ENCODE measurements at regions not wholly inside any gene's neighbourhood (a gene's known extent, or its start where the extent isn't known, plus 50 kb on each side); places are given as distances from the start of the nearest gene placed in this dataset.
A peak's percentile ranks its signal among the peaks of the same experiment; 100 is the strongest.
"Not testable (repeated sequence)": the region's sequence is repeated elsewhere in the genome, so short reads cannot be mapped to it uniquely, and the experiment has no call there.

DNA sequence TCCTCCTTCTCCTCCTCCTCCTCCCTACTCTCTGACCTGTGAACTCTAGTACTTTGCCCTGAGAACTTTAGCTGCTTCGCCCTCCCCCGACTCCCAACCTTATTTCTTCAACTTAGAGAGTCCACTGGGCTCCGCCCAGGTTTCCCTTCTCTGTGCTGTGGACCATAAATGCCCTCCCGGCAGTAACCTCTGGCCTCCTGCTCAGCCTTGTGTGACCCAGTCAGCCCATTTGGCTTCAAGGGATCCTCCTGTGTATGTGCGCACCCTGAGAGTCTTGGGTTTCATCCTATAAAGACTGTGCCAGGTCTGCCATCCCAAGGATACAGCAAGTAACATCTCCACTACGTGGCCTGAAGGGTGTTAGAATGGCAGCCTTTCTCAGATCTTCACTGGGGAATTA, 275.6 kb upstream of the C16orf82 start:
- DNase-seq (ENCODE audit: low read depth): no peak

DNA sequence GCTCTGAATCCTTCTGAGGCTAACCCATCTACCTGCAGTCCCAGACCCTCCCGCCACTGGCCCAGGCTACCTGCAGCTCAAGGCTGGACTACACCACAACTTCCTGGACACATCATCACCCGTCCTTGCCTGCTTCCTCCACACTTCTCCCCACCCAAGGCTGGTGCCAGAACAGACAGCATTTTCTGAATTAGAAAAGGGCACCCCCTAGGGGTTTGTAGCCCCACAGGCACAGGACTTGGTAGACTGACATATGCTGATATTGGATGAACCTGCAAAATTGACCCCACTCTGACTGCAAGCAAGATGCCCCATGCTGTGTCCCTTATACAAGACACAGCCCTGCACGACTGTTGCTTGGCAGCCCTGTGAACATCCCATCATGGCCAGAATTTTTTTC, 271.5 kb upstream of the C16orf82 start:
- DNase-seq (ENCODE audit: low read depth): no peak

DNA sequence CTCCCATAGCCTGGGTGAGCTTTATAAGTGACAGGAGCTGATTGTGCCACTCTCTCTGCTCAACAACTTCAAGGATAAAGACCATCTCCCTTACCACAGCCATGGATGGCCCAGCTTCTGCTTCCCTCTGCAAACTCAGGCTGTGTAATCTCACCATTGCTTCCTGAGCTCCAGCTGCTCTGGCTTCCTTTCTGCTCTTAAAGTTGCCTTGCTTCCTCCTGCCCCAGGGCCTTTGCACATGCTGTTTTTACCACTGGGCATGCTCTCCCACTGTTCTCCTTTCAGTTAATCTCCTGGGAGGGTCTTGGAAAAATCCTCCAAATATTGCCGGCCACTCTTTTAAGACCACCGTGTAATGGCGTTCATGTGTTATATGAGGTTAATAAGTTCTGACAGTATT, 265.1 kb upstream of the C16orf82 start:
- no peak for DNase-seq (ENCODE audit: low read depth)

DNA sequence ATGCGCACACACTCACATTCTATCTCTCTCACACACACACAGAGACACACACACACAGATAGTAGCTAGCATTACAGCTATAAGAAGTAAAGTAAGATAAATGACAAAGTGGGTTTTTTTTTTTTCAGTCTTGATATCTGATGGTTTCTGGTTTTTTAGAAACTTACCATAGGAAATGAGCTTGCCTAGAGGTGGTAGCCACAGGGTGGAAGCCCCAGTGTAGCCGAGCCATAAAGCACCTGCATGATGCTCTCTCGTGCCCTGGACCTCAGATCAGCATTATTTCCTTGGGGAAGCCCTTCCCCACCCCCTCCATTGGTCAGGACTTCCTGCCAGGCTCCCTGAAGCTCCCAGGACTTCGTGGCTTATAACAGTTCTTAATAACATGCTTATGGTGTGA, 264.3 kb upstream of the C16orf82 start:
- DNase-seq (ENCODE audit: low read depth): no peak

DNA sequence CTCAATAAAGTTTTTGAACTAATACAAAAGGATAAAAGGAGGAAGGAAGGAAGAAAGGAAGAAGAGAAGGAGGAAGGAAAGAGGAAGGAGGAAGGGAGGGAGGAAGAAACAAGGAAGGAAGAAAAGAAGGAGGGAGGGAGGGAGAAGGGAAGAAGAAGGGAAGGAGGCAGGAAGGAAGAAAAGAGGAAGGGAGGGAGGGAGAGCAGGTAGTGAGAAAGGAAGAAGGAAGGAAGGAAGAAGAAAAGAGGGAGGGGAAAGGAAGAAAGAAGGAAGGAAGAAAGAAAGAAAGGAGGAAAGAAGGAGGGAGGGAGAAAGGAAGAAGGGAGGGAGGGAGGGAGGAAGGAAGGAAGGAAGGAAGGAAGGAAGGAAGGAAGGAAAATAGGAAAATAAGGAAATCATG, 263.8 kb upstream of the C16orf82 start:
- no peak for DNase-seq (ENCODE audit: low read depth)

DNA sequence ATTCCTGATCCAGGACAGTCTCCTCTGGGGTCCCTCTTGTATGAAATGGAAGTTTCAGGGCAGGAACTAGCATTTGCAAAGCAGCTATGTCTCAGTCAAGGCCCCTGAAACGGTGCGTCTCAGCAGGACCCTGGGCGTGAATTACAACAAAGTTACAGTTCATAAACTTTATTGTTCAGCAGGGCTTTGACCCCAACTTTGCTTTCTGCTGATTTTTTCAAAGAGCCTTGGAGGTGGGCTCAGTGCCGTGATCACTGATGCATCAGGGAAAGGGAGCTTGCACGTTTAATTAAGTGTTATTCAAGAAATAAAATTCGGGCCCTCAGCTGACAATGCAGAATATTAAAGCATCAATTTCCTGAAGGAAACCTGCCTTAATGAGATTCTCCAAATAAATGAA, 260.1 kb upstream of the C16orf82 start:
- no peak for DNase-seq (ENCODE audit: low read depth)

DNA sequence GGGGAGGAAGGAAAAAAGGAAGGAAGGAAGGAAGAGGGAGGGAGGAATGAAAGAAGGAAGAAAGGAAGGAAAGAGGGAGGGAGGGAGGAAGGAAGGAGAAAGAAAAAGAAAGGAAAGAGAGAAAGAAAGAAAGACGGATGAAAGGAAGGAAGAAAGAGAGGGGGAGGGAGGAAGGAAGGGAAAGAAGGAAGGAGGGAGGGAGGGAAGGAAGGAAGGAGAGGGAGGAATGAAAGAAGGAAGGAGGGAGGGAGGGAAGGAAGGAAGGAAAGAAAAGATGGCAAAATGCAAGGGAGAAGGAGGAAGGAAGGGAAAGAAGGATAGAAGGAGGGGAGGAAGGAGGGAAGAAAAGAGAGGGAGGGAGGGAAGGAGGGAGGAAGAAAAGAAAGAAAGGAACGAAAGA, 257.3 kb upstream of the C16orf82 start:
- DNase-seq (ENCODE audit: low read depth): no peak

DNA sequence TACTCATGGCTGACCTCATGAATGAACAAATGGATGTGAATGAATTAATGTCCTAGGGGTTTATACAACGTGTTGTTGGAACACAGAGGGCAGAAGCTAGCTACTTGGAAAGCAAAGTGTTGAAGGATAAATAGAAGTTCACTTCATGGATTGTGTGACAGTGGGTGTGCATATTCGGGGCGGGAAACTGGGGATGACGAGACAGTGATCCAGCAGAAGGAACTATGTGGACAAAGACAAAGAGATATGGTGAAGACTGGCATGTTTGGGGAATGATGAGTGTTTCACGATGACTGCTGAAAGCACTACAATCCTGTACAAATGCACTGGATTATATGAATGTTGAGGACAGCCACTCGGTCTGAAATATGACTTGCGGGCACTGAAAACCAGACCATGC, 250.5 kb upstream of the C16orf82 start:
- DNase-seq (ENCODE audit: low read depth): no peak

DNA sequence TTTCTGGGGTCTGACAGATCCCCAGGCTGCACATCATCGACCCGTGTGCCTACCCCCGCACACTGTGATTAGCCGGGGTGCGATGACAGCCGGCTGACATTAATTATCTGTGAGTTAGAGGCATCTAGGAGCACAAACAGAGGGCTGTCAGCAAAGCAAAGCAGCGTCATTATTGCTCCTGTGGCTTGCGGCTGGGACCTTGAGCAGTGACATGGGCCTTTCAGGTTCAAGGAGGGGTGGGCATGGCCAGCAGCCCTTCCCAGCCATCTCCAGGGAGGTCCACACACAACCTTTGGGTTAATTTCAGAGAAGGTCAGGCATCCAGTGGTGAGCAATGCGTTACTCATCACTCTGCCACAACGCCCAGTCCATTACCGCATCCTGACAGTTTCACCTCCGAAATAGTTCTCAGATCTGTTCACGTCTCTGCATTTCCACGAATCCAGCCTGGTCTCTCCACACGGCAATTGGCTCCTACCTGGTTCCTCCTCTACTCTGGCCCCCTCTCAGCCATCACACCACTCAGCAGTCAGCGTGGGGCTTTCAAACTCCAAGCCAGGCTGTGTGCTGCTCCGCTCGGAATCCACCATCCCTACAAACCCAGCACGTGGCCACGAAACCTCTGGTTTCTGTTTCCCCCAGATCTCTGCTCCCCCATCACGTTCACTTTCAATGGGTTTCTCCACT, 249.7 kb upstream of the C16orf82 start:
- peak; percentile 61 for DNase-seq (ENCODE audit: low read depth)

DNA sequence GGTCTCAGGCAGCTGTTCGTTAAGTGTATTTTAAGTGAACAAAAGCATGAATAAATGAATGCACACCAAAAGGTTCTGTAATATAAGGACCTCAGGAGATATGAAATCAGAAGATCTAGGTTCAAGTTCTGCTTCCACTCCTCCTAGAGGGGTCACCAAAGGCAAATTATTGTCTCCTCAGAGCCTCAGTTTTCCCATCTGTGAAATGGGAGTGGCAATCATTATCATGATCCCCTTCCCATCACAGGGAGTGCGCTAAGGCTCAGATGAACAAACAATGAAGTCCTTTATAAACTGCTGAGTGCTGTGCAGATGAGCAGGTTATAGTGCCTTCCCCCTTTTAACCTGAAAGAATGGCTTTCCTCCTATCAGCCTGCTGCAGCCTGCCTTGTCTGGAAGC, 248.3 kb upstream of the C16orf82 start:
- DNase-seq (ENCODE audit: low read depth): no peak

DNA sequence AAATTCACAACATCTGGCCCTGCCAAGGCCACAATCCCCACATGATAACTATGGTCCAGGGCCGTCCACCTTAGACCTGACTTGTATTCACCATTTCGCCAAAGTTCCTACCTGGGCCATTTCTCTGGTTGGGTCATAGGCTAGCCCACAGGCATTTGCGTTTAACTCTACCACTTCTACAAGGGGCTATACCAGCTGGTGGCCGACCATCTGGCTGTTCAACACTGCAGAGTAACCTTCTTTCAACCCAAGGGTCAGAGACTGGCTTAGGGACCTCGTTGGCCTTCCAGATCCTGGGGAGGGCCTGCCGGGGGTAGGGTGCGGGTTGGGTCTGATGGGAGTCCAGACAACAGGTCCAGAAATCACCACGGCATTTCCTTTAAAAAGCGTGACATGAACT, 242.3 kb upstream of the C16orf82 start:
- no peak for DNase-seq (ENCODE audit: low read depth)

DNA sequence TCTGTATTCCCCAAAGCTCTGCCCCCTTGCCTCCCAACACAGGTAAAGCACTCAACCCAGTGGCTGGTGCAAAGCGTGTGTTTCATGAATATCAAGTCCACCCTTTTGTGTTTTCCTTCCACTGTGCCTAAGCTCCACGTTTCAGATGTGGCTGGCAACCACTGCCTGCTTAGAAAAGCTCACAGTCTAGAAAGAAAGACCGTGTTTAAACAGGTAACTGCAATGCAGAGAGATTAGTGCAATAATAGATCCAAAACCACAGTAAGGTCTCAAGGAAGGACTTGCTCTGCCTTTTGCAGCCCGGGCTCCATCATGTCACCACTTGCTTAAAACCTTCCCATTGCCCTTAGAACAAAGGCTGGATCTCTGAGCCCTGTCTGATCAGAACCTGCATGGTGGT, 240.2 kb upstream of the C16orf82 start:
- no peak for DNase-seq (ENCODE audit: low read depth)

DNA sequence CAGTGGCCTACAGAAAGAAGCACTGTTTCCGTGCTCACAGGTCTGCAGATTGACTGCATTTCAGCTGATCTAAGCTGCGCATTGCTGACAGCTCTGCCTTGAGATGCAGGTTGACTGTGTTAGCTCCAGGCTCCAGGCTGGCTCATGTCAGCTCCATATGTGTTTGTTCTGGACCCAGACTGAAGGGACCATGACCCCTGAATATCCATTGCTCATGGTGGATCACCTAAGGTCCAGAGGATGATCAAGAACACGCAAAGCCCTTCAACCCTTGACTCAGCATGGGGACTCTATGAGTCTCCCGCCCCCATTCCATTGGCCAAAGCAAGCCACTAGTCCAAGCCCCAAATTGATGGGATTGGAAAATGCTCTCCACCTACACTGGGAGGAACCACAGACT, 239.3 kb upstream of the C16orf82 start:
- no peak for DNase-seq (ENCODE audit: low read depth)

DNA sequence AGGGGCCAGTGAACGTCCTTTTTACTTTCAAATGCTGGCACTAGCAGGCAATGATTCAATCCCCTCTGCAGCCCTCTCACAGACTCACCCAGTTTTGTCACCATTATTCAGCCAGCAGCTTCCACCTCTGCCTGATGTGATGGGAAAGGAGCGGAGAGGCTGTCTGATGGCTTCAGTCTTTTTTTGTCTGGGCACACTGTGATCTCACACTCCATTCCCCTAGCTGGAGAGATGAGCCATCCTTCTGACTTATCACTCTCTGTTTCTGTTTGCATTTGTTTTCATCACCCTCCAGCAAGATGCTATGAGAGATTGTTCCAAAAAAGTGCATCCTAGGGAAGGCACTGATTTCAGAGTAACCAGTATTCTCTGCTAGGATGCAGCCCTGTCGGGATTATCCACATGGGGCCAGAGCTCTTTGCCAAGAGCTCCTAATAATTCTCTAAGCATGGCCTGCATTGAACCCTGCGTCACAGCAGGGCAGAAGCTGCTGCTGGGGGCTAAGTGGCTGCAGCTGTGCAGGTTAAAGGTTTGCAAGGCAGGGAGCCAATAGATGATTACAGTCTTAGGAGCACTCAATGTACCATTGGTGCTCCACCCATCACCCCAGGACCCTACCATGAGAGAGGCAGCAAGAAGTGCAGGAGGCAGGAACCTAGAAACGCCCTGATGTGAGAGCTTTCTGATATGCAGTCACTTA, 236.1 kb upstream of the C16orf82 start:
- no peak for DNase-seq (ENCODE audit: low read depth)

DNA sequence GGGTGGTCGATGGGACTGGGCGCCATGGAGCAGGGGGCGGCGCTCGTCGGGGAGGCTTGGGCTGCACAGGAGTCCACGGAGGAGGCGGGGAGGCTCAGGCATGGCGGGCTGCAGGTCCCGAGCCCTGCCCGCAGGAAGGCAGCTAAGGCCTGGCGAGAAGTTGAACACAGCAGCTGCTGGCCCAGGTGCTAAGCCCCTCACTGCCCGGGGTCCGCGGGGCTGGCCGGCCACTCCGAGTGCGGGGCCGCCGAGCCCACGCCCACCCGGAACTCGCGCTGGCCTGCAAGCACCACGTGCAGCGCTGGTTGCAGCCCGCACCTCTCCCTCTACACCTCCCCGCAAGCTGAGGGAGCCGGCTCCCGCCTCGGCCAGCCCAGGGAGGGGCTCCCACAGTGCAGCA, 230.6 kb upstream of the C16orf82 start:
- DNase-seq (ENCODE audit: low read depth): not testable (repeated sequence)

DNA sequence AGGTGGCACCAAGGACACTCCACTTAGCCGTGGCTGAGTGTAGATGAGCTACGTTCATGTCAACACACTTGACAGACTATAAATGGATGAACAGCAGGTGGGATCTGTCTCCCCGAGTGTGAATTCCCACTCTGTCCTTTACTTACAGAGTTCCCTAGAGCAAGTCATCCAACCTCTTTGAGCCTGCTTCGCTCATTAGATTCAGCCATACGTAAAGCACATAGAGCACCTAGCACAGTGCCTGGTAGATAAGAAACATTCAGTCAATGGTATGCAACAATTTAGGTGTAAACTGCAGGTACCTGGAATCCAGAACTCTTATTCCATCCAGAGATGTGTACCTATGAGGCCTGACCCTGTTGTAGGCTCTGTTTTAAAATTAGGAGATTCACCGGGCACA, 227.8 kb upstream of the C16orf82 start:
- no peak for DNase-seq (ENCODE audit: low read depth)

DNA sequence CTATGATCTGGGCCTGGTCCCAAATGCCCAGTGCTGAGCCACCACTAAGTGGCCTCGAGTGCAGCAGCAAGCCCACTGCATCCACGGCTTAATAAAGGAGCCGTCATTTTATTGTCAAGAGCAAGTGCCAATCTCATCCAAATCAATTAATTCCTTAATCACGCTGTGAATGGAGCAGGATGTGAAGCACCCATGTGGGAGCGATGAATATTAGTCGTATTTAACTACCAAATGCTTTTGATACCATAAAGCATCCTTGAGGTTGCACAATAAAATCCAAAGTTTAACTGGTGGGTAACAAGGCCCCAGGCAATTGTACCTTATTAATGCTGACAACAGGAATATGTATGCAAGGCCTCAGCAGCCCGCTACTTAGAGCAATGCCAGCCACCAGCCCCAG, 226.0 kb upstream of the C16orf82 start:
- DNase-seq (ENCODE audit: low read depth): no peak

DNA sequence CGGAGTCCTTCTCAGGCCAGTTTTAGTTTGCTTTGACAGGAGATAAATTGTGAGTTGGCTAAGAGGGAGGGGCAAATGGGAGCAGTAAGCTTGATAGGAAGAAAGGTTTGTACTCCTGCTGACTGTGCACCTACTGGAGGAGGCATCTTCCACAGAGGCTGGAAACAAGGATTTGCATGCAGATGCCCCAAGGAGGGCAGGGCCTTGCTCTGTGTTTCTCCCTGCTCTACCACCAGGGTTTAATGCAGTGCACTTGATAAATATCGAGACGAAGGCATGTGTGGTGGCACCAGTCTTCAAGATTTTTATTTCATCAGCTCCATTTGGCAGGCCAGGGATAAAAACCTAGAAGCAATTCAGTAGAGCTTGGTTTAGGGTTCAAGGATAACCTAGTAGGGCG, 210.5 kb upstream of the C16orf82 start:
- no peak for DNase-seq (ENCODE audit: low read depth)

DNA sequence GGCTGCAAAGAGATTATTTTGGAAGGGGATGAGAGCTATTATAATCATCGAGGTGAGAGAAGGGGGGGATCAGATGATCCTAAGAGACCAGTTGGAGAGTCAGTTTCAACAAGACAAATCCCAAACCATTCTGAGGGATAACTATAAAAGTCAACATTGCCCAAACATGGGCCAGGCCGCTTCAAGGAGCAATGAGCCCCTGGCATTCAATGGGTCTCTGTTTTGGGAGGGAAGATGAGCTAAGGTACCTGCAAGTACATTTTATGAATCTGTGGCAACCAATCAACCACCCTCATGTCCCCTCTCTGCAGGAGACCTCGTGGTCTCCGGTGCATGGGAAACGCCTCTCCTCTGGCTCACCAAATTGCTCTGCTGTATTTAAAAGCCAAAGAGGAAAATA, 209.9 kb upstream of the C16orf82 start:
- DNase-seq (ENCODE audit: low read depth): no peak

DNA sequence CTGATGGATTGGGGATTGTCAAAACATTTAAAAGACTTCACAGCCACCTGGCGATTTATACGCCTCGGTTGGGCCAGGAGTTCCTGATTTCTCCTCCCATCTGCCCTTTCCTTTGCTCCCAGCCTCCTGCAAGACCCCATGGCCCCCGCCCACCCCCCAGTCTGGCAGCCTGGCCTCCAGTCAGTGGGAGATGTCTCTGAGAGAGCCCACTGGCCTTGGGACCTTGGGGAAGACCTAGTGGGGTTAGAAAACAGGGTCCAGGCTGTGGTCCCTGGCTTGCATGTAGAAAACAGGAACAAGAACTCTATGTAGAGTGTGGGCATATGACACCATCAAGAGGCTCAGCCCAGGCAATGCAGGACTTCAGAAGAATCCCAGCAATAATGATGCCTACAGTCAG, 209.4 kb upstream of the C16orf82 start:
- no peak for DNase-seq (ENCODE audit: low read depth)

DNA sequence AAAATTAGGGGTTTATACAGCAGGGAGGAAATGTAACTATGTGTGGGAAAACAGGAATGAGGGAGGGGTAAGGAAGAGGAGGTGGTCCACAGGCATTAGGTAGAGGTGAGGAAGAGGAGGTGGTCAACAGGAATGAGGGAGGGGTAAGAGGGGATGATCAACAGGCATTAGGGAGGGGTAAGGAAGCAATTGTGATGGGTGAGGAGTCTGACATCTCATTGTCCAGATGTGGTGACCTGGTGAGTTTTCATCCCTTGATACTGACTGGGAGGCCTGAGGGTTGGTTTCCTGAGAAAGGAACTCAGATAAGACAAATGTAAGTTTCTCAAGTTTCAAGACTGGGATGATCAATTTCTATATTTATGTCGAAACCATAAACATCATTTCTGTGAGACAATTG, 206.2 kb upstream of the C16orf82 start:
- no peak for DNase-seq (ENCODE audit: low read depth)

DNA sequence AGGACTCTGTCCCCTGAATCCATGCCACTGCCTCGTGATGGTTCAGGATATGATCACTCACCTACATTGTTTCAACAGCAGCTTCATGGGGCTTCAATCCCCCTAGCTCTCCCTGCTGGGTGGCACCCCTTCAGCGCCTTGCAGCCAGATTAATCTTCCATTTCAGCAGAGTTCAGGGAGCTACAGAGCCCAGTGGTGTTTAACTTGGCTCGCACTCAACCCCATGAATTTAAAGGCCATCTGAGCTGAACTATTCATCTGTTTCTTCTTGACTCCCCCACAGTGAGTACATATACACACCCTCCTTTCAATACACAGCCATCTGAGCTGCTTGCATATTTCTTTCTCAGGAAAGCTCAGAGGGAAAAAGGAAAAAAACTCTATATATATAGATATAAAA, 202.8 kb upstream of the C16orf82 start:
- no peak for DNase-seq (ENCODE audit: low read depth)

DNA sequence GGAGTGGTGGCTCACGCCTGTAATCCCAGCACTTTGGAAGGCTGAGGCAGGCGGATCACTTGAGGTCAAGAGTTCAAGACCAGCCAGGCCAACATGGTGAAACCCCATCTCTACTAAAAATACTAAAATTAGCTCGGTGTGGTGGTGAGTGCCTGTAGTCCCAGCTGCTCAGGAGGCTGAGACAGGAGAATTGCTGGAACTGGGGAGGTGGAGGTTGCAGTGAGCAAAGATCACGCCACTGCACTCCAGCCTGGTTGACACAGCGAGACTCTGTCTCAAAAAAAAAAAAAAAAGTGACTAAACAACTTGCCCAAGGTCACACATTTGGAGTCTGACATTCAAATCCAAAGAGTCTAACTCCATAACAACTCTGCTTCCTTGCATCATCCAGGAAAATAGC, 192.4 kb upstream of the C16orf82 start:
- DNase-seq (ENCODE audit: low read depth): not testable (repeated sequence)

DNA sequence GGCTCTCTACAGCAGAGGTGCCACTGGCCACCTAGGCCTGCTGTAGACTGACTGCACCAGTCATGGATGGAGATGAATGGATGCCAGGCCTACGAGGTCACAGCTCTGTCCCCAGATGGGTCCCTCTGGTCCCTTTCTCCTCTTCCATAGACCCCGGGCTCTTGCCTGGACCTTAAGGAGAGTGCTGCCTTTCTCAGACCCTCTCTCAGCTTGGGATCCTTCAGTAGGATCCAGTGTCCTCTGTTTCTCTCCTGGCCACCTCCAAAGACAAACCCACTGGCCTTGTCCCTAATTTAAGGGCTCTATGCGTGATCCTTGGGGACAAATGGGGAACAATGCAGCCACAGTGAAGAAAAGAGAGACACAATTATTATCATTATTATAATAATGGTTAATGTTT, 189.3 kb upstream of the C16orf82 start:
- DNase-seq (ENCODE audit: low read depth): no peak

Data from ELR (cell line).